SHP77 treated with DMSO at 0.1 percent for 48 hours (cell line): ENCODE measurements at regions not wholly inside any gene's neighbourhood (a gene's known extent, or its start where the extent isn't known, plus 50 kb on each side); places are given as distances from the start of the nearest gene placed in this dataset.

Experiments used
- DNase-seq: peaks from one replicate; lab custom pipeline; 2025; lab: John Stamatoyannopoulos, UW

GRCh38 chr17:77444984-77445759, 304.4 kb downstream of the SEC14L1 start:
- no peak for DNase-seq

- no peak for DNase-seq
Measured at GRCh38 chr17:77445760-77446532, 305.2 kb downstream of the SEC14L1 start.

GRCh38 chr17:77446940-77447634, 306.3 kb downstream of the SEC14L1 start:
- no peak for DNase-seq

- DNase-seq, result no peak
Measured at GRCh38 chr17:77449373-77449907, 308.7 kb downstream of the SEC14L1 start.

- DNase-seq, result no peak
Measured at GRCh38 chr17:77449908-77450741, 309.4 kb downstream of the SEC14L1 start.

- no peak for DNase-seq
Measured at GRCh38 chr17:77450742-77451244, 310.0 kb downstream of the SEC14L1 start.

GRCh38 chr17:77451245-77451893, 310.6 kb downstream of the SEC14L1 start:
- DNase-seq, result peak; percentile 35

GRCh38 chr17:77451894-77452852, 311.4 kb downstream of the SEC14L1 start:
- peak; percentile 54 for DNase-seq

GRCh38 chr17:77453613-77454241, 313.0 kb downstream of the SEC14L1 start:
- DNase-seq, result no peak

- no peak for DNase-seq
Measured at GRCh38 chr17:77454242-77455095, 313.7 kb downstream of the SEC14L1 start.

GRCh38 chr17:77455111-77455890, 314.5 kb downstream of the SEC14L1 start:
- DNase-seq, result no peak

- no peak for DNase-seq
Measured at GRCh38 chr17:77455891-77456260, 315.1 kb downstream of the SEC14L1 start.

GRCh38 chr17:77456271-77456950, 315.6 kb downstream of the SEC14L1 start:
- no peak for DNase-seq

- DNase-seq, result no peak
Measured at GRCh38 chr17:77456951-77457548, 316.3 kb downstream of the SEC14L1 start.

GRCh38 chr17:77457572-77458201, 316.9 kb downstream of the SEC14L1 start:
- DNase-seq, result no peak
